SJSA1 (cell line): ENCODE measurements at regions not wholly inside any gene's neighbourhood (a gene's known extent, or its start where the extent isn't known, plus 50 kb on each side); places are given as distances from the start of the nearest gene placed in this dataset.

Source experiments
- DNase-seq, 2 experiments: peaks; one replicate each; pipeline ENCODE4 v3.0.0-alpha.2; 2015 to 2020; ENCODE audit warnings: low spot score in 2 of 2, low read depth in 1 of 2
- H3K27ac ChIP-seq: fragments of 250-450 bp; sonication (Bioruptor Pico); 2 replicates; pipeline ENCODE4 v1.5.1; 2020; ENCODE audit warnings: mild to moderate bottlenecking, moderate library complexity
- H3K27me3 ChIP-seq: fragments of 250-450 bp; sonication (Bioruptor Pico); replicated peaks from 2 replicates; pipeline ENCODE4 v1.5.1; 2020; ENCODE audit warnings: mild to moderate bottlenecking, moderate library complexity
- H3K36me3 ChIP-seq: fragments of 250-450 bp; sonication (Bioruptor Pico); 2 replicates; pipeline ENCODE4 v1.5.1; 2020; ENCODE audit warnings: mild to moderate bottlenecking
- H3K4me1 ChIP-seq: fragments of 250-450 bp; sonication (Bioruptor Pico); replicated peaks from 2 replicates; pipeline ENCODE4 v1.6.1; 2021; ENCODE audit warnings: mild to moderate bottlenecking
- H3K4me3 ChIP-seq: fragments of 250-450 bp; sonication (Bioruptor Pico); 2 replicates; pipeline ENCODE4 v1.5.1; 2020; ENCODE audit warnings: mild to moderate bottlenecking
- H3K9me3 ChIP-seq: fragments of 250-450 bp; sonication (Bioruptor Pico); replicated peaks from 2 replicates; pipeline ENCODE4 v1.5.1; 2020; ENCODE audit warnings: mild to moderate bottlenecking

DNA sequence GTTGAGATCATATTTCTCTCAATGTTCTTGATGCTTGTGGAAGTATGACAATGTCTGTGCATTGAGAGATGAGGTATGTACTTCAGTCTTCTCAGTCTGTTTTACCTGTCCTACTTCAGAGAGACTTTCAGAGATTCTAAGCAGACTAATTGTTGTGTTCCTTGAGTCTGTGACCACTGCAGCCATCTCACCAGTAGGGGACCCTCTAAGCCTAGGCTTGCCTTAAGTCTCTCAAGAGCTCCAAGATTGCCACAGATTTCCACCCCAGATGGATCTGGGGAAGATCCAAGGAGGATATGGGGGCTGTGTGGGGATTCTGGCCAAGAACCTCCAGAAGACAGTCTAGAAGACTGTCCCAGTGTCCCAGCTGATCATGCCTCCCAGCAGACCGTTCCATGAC lies 179.9 kb upstream of the PLET1 start:
- H3K36me3 ChIP-seq, result no peaks in the 10 kb centered on the region

DNA sequence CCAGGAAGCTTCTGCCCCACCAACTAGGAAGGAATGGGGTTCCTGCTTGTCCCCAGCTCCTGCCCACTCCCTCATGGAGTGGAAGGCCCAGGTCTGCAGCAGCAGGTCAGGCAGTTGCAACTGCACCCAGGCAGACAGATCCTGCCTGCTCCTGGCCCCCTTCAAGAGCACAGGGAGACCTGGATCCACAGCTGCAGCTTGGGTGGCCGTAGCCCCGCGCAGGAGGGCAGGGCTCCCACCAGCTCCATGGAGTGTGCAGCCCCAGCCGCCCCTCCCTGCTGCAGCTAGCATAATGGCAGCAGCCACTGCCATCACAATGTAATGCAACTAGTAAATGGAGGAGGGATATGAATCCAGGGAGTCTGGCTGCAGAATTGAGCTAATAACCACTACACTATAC lies 187.5 kb upstream of the PLET1 start:
- H3K27ac ChIP-seq, result no peak overlapping the region
- no peaks in the 10 kb centered on the region for H3K27me3 ChIP-seq
- H3K4me1 ChIP-seq, result no peaks in the 10 kb centered on the region
- H3K36me3 ChIP-seq, result no peaks in the 10 kb centered on the region
- DNase-seq, result no peak
- H3K4me3 ChIP-seq, result no peak overlapping the region
- no peaks in the 10 kb centered on the region for H3K9me3 ChIP-seq

More for the DNA sequence above, 179.9 kb upstream of the PLET1 start:
- H3K4me1 ChIP-seq, result no peaks in the 10 kb centered on the region
- no peak for DNase-seq
- no peak overlapping the region for H3K4me3 ChIP-seq
- H3K27me3 ChIP-seq, result no peaks in the 10 kb centered on the region
- no peaks in the 10 kb centered on the region for H3K9me3 ChIP-seq
- no peak overlapping the region for H3K27ac ChIP-seq

DNA sequence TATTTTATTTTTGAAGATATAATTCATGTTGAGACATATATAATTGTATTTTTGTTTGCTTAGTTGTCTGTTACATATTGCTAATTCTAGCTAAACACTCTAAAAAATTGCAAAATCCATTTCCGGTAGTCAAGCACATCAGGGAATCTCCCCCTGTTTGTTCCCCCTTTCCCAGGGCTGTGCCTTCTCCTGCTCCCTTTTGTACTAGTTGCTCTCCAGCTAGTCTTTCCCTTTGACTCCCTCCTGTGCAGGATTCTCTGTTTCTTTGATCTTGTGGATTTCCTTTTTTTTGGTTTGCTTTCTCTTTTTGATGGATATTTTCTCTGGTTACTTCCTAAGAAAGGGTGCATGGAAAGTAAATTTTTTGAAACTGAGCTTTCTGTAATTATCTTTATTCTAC lies 188.1 kb upstream of the PLET1 start:
- Histone ChIP-seq H3K4me1 (no peaks in the 10 kb centered on the region), H3K4me3 (no peak overlapping the region), H3K36me3 (no peaks in the 10 kb centered on the region), H3K9me3 (no peaks in the 10 kb centered on the region), H3K27me3 (no peaks in the 10 kb centered on the region), H3K27ac (no peak overlapping the region)
- DNase-seq, result no peak

DNA sequence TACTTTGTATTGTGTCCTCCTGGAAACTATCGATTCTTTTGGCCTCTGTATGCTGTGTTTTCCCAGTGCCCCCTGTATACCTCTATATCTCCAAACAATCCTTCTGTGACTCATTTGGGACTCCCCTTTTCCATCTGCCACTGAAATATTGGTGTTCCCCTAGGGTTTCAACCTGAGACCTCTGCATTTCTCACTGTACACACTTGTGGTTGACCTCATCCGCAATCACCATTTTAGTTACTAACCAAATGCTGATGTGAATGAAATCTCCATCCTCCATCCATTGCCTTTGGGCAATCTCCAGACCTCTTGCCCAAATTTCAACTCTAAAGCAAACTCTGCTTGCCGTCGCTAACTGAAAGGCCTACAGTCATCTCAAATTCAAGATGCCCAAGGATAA lies 190.6 kb upstream of the PLET1 start:
- Histone ChIP-seq H3K4me1 (no peaks in the 10 kb centered on the region), H3K9me3 (no peaks in the 10 kb centered on the region), H3K27ac (no peak overlapping the region), H3K36me3 (no peaks in the 10 kb centered on the region), H3K27me3 (no peaks in the 10 kb centered on the region), H3K4me3 (no peak overlapping the region)
- DNase-seq, result no peak

DNA sequence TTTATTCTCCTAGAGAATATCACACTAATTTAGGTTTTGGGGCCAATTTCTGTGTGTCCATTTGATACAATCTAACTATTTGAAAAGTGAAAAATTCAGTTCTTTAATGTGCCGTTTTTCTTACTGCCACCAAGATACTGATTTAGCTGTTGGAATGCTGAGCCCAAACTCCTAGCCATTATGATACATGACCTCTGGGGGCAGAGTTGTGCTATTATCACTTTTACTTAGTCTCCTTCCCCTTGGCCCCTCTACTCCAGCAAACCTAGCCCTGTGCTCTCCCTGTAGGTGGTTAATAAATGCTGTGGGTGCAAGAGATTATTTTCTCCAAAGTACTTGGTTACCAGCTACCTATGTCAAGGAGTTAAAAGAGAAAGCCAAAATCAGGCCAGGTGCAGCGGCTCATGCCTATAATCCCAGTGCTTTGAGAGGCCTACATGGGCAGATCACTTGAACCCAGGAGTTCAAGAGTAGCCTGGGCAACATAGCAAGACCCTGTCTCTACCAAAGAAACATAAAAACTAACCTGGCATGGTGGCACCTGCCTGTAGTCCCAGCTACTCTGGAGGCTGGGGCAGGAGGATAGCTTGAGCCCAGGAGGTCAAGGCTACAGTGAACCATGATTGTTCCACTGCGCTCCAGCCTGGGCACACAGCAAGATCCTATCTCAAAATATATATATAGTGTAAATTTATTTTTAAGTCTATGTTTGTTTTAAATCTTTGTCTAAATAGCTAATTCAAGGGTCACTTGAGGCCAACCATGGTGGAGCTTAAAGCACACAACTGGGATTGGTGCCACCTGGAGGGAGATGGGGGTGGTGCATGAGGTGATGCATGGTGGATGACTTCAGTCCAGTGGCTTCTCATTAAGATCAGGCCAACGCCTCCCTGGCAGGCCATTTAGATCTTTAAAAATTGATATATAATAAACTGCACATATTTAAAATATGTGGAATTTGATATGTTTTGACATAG lies 193.2 kb upstream of the PLET1 start:
- Histone ChIP-seq H3K27me3 (no peaks in the 10 kb centered on the region), H3K9me3 (no peaks in the 10 kb centered on the region), H3K27ac (no peak overlapping the region), H3K4me3 (no peak overlapping the region), H3K4me1 (no peaks in the 10 kb centered on the region), H3K36me3 (no peaks in the 10 kb centered on the region)
- DNase-seq, result peak in 1 of 2 experiments; percentile 41

DNA sequence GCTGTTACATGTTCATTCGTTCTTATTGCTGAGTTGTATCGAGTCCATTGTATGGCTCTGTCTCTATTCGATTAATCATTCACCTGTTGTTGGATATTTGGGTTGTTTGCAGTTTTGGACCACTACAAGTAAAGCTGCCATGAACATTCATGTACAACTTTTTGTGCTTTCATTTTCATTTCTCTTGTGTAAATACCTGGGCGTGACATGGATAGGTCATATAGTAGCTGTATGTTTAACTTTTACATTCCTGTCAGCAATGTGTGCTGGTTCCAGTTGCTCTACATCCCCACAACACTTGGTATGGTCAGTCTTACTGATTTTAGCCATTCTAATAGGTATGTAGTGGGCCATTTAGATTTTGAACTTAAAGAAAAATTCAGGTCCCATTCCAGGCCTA lies 194.2 kb upstream of the PLET1 start:
- Histone ChIP-seq H3K9me3 (no peaks in the 10 kb centered on the region), H3K4me3 (no peak overlapping the region), H3K27ac (no peak overlapping the region), H3K4me1 (no peaks in the 10 kb centered on the region), H3K27me3 (no peaks in the 10 kb centered on the region), H3K36me3 (no peaks in the 10 kb centered on the region)
- no peak for DNase-seq

DNA sequence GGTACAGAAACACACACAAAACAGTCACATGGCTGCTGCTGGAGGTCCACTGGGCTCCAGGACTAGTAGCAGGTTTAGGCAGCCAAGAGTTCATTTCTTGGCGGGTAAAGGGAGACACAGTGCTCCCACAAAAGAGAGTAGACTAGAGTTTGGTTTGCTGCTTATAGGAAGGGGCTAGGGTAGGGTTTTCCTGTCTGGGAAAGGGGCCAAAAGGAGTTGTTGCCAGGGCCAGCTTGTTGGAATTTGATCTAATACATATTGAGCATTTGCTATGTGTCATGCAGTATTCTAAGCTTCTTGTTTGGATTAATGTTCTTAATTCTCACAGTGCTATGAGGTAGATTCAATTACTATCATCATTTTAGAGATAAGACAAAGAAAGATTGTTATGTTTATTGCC lies 195.1 kb upstream of the PLET1 start:
- no peak for DNase-seq
- H3K9me3 ChIP-seq, result no peaks in the 10 kb centered on the region

DNA sequence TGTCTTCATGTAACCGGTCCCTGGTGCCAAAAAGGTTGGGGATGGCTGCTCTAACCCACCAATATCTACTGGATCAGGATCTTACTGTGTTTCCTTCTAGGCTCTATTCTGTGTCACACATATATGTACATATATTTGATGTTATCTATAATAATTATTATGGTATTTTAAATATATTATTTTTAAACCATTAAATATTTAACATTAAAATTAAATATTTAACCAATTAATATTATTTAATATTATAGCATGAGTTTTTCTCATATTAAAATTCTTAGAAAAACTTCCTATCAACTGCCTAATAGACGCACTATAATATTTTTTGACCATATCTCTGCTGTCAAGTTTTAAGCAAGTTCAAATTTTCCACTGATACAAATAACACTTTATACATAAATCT lies 196.9 kb upstream of the PLET1 start:
- no peaks in the 10 kb centered on the region for H3K9me3 ChIP-seq
- no peaks in the 10 kb centered on the region for H3K36me3 ChIP-seq
- H3K27me3 ChIP-seq, result no peaks in the 10 kb centered on the region
- no peak overlapping the region for H3K4me3 ChIP-seq
- H3K27ac ChIP-seq, result no peak overlapping the region
- no peaks in the 10 kb centered on the region for H3K4me1 ChIP-seq
- DNase-seq, result no peak

More for the DNA sequence above, 195.1 kb upstream of the PLET1 start:
- H3K27me3 ChIP-seq, result no peaks in the 10 kb centered on the region
- no peaks in the 10 kb centered on the region for H3K4me1 ChIP-seq
- H3K36me3 ChIP-seq, result no peaks in the 10 kb centered on the region
- H3K4me3 ChIP-seq, result no peak overlapping the region
- H3K27ac ChIP-seq, result no peak overlapping the region

DNA sequence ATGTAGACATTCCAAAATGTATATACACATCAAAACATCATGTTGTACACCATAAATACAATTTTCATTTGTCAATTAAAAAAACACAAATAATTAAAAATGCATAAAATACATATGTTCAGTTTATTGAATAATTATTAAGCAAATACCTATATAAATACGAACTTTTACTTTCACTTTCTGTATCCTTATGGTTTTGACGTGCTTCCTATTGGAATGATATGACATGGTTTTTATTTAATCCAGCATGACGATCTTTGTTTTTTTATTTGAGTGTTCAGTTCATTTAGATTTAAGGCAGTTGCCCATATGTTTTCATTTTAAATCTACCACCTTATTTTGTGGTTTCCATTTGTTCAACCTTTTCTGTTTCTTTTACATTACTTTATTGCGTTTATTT lies 198.3 kb upstream of the PLET1 start:
- Histone ChIP-seq H3K36me3 (no peaks in the 10 kb centered on the region), H3K4me1 (no peaks in the 10 kb centered on the region)
- no peak for DNase-seq

DNA sequence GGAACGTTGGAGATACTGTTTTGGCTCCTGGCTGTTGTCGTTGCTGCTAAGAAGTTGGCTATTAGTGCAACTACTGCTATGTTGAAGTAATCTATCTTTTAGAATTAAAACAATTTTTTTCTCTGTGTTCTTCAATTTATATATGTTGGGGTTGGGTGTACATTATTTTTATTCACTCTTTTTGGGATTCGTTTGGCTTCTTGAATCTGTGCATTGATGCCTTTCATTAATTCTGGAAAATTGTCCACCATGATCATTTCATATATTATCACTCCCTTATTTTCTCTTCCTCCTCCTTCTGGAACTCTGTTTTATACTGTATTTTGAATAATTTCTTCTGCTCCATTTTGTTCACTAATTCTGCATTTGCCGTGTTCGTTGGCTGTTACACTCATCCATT lies 199.5 kb upstream of the PLET1 start:
- Histone ChIP-seq H3K36me3 (no peaks in the 10 kb centered on the region), H3K4me3 (no peak overlapping the region), H3K27ac (no peak overlapping the region), H3K27me3 (no peaks in the 10 kb centered on the region), H3K4me1 (no peaks in the 10 kb centered on the region), H3K9me3 (no peaks in the 10 kb centered on the region)
- DNase-seq, result no peak

More for the DNA sequence above, 198.3 kb upstream of the PLET1 start:
- H3K9me3 ChIP-seq, result no peaks in the 10 kb centered on the region
- H3K4me3 ChIP-seq, result peak overlapping the region; percentile 26
- H3K27ac ChIP-seq, result no peak overlapping the region
- H3K27me3 ChIP-seq, result no peaks in the 10 kb centered on the region

DNA sequence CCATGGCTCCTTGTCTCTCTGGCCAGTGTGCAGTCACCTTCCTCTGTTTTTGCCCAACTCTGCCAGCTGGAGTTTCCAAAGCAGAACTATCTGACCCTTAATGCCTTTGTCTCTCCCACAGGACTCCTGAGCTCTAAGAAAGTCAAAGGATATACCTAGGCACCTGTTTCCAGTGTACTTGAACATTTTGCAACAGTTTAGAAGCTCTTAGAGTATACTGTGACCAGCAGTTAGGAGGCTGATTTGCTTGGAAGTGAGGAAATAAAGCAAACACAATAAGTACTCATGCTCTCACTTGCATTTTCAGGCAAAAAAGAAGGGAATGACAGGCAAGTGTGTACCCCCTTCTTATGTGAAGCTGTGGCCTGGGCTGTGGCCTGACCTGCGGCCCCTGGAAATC lies 204.3 kb upstream of the PLET1 start:
- H3K4me3 ChIP-seq, result no peak overlapping the region
- H3K27me3 ChIP-seq, result no peaks in the 10 kb centered on the region
- DNase-seq, result no peak
- no peaks in the 10 kb centered on the region for H3K36me3 ChIP-seq
- no peak overlapping the region for H3K27ac ChIP-seq
- no peaks in the 10 kb centered on the region for H3K9me3 ChIP-seq
- no peaks in the 10 kb centered on the region for H3K4me1 ChIP-seq

DNA sequence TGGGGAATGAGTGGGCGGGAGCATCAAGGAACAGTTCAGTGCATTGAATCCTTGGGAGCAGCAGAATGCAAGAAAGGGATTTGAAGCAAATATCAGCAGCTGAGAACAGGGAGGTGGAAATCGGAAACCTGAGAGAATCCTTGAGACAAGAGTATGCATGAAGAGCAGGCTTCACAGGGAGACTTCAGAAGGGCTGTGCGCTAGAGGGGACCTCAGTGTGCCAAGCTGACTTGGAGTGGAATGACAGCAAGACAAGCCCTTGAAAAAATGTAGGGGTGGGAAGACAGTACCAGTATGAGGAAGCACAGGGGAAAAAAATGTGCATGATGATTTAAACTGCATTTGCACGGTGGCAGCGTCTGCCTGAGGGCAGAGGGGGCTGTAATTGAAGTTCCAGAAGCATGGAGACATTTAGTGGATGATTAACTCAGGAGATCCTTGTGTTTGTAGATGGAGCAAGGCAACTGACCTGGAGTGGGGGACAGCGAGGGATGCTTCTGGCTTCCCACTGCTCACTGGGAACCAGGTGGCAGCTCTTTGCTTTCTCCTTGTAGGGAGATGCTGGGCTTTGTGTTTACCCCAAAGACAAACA lies 204.9 kb upstream of the PLET1 start:
- Histone ChIP-seq H3K36me3 (no peaks in the 10 kb centered on the region), H3K9me3 (no peaks in the 10 kb centered on the region), H3K4me3 (no peak overlapping the region), H3K27me3 (no peaks in the 10 kb centered on the region), H3K27ac (no peak overlapping the region), H3K4me1 (no peaks in the 10 kb centered on the region)
- DNase-seq, result no peak

DNA sequence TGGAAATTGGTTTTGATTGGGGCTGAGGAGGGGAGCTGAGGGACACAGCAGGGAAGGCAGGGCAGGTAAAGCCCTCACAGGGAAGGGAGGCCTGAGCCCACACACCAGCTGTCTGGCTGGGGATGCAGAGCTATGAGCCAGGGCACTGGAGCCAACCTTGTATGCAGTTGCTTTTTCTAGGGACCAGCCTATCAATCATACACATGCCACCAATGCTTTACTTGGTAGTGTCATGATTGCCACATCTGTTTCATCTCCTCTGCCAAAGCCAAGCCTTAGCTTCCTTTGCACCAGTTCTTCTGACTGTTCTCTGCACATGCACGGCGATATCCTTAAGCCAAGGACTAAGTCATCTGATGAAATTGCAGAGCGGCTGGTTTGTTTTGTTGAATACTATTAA lies 207.1 kb upstream of the PLET1 start:
- DNase-seq, result no peak
- Histone ChIP-seq H3K4me1 (no peaks in the 10 kb centered on the region), H3K36me3 (no peaks in the 10 kb centered on the region), H3K4me3 (no peak overlapping the region), H3K9me3 (no peaks in the 10 kb centered on the region), H3K27me3 (no peaks in the 10 kb centered on the region), H3K27ac (no peak overlapping the region)

DNA sequence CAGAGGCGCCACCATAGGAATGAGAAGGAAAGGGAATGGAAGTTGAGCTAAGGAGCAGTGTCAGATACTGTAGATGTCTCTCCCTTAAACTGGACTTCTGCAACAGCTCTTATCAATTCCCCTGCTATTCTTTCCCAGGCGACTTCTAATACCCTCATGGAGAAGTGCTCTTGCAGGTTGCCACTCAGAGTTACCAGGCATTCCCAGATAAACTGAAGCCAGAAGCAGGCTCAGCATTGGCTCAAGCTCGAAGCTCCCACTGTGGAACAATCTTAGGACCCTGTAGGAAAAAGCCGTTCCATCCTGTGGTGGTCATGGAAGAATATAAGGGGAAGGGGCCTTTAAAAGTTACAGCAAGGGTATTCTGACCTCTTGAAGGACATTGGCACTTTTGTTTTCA lies 208.7 kb upstream of the PLET1 start:
- Histone ChIP-seq H3K4me1 (no peaks in the 10 kb centered on the region), H3K9me3 (no peaks in the 10 kb centered on the region), H3K36me3 (no peaks in the 10 kb centered on the region), H3K4me3 (no peak overlapping the region), H3K27ac (no peak overlapping the region), H3K27me3 (no peaks in the 10 kb centered on the region)
- DNase-seq, result no peak
